ENCODE measurements at regions not wholly inside any gene's neighbourhood (a gene's known extent, or its start where the extent isn't known, plus 50 kb on each side); places are given as distances from the start of the nearest gene placed in this dataset.
A peak's percentile ranks its signal among the peaks of the same experiment; 100 is the strongest.

DNA sequence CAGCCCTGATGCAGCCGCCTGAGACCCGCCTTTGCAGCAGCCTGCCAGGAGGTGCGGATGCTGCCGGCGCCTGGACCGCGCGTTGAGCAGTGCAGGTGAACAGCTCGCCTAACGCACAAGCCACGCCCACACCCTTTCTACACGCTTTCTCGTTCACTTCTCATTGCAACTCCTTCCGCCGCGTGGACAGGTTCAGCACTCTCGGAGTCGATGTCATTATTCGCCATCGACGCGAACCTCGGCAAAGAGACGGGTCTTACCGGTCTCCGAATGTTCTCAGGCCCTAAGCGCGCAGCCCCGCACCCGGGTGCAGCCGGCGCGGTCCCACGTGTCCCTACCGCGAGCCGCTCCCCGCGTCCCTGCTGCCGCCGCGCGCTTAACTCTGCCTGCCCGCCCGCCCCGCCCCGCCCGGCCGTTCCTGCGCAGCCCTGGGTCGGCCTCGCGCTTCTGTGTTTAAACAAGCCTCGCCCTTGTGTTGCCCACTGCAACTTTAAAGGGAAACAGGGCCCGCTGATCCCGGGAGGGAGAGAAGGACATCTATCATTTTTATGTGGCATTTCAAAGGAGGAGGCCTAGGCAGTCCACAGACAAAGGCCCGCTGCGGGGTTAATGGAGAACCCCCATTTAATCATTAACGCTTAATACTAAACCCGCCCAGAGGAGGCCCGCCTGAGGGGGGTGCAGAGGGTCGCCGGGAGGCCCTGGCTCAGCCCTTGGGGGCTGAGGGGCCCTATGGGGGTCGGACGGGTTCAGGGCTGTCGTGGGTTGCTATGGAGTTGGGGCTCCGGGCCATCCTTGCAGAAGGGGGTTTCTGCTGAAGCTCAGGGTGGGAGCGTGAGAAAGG is 128.5 kb downstream of the WDR11 start:
- DNase-seq = peak; percentile 84
- Histone ChIP-seq H3K4me2 (no peak overlapping the region), H3K9ac (no peak overlapping the region), H4K20me1 (ENCODE audit: insufficient read depth) (no peaks in the 10 kb centered on the region), H3F3A (replicated peaks; ENCODE audit: insufficient read depth) (no peaks in the 10 kb centered on the region), H3K9me3 (no peaks in the 10 kb centered on the region), H3K9me2 (no peaks in the 10 kb centered on the region), H3K27me3 (ENCODE audit: insufficient read depth) (no peaks in the 10 kb centered on the region), H2AFZ (ENCODE audit: low read depth) (no peak overlapping the region), H3K4me3 (ENCODE audit: low read depth in 2 of 2, low read length in 1 of 2) (peak overlapping the region in 1 of 2 experiments; percentile 33; a peak in 1 of 4 replicates), H3K27ac (ENCODE audit: low read depth in 2 of 2, low read length in 1 of 2) (no peak overlapping the region), H3K4me1 (ENCODE audit: control insufficient read depth in 1 of 2, insufficient read depth in 2 of 2, low read depth in 1 of 2, low read length in 1 of 2) (peaks cover 0 to 9% of the 10 kb centered on the region in 2 experiments; a peak in 1 of 4 replicates), H3K79me2 (ENCODE audit: insufficient read depth) (no peaks in the 10 kb centered on the region), H3K36me3 (replicated peaks in 1 of 2; ENCODE audit: control insufficient read depth in 1 of 2, insufficient read depth in 2 of 2, low read length in 1 of 2) (no peaks in the 10 kb centered on the region)
- CTCF ChIA-PET = interaction anchor here (0.6 kb wide), 1 partner anchor 15 kb away, joined by 3 read pairs; no protein-coding TSS in a partner anchor
- POLR2A ChIA-PET = no interaction called here
- TF ChIP-seq EZH2phosphoT487 (IDR thresholded peaks at IDR 0.05; ENCODE audit: borderline replicate concordance, low read depth) = no peak
- TF ChIP-seq MXI1 (IDR thresholded peaks at IDR 0.05; ENCODE audit: low read depth, low read length) = 0 out of 2 replicates have a peak, but pooled peaks have one; percentile 19
- whole genome bisulfite sequencing (ENCODE audit: low lambda C conversion rate) = 15% methylated on average over 7 of the region's 68 CpGs

DNA sequence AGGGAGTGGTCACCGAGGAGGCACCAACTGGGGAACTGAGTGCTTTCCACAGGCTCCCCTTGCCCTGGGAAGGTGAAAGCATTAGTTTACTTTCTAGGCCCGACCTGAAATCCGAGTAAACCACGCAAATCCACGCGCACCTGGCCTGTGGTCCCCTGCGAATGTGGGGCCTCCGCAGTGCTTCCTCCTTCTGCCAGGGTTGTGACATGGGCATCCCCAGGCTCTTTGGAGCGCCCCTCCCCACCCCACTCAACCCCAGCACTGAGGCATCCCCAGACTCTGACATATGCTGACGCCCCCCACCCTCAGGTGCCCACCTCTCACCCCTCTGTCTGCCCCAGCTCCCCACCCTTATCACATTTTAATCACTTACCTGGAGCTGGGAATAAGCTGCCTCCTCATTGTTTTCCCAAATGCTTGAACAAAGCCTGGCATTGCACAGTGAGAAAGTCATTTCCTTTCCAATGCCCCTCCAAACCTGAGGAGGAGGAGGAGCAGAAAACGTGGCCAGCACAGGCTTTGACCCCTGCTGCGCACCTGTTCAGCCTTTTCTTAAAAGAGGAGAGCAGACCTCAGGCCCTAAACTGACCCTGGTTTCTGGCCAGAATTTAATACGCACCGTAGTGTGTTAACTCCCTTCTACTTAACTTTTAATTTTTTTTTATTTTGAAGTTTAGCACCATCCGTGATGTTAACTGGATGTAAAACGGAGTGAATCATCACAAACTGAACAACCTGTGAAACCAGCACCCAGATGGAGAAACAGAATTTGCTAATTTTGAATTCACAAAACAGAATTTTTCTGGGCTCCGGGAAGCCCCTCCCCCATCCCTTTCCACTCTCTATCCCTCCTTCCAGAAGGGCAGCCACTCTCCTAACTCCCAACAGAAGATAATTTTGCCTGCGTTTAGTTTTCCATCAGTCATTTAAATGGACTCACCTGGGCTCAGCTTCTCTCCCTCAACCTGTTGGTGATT is 129.4 kb downstream of the WDR11 start:
- Histone ChIP-seq H3K4me1 (ENCODE audit: control insufficient read depth in 1 of 2, insufficient read depth in 2 of 2, low read depth in 1 of 2, low read length in 1 of 2) (peaks cover 0 to 9% of the 10 kb centered on the region in 2 experiments; a peak in 1 of 4 replicates), H3K36me3 (replicated peaks in 1 of 2; ENCODE audit: control insufficient read depth in 1 of 2, insufficient read depth in 2 of 2, low read length in 1 of 2) (no peaks in the 10 kb centered on the region), H3K9me3 (no peaks in the 10 kb centered on the region), H3K4me2 (no peak overlapping the region), H3K4me3 (ENCODE audit: low read depth in 2 of 2, low read length in 1 of 2) (no peak overlapping the region), H3K9me2 (no peaks in the 10 kb centered on the region), H3K27ac (ENCODE audit: low read depth in 2 of 2, low read length in 1 of 2) (no peak overlapping the region), H3K9ac (no peak overlapping the region), H3K79me2 (ENCODE audit: insufficient read depth) (no peaks in the 10 kb centered on the region), H2AFZ (ENCODE audit: low read depth) (no peak overlapping the region), H3F3A (replicated peaks; ENCODE audit: insufficient read depth) (no peaks in the 10 kb centered on the region), H4K20me1 (ENCODE audit: insufficient read depth) (no peaks in the 10 kb centered on the region), H3K27me3 (ENCODE audit: insufficient read depth) (no peaks in the 10 kb centered on the region)
- no peak for DNase-seq
- ChIA-PET CTCF (interaction anchor here (0.9 kb wide), 1 partner anchor 37 kb away, joined by 3 read pairs; no protein-coding TSS in a partner anchor), POLR2A (no interaction called here)
- TF ChIP-seq, protein P1, sequence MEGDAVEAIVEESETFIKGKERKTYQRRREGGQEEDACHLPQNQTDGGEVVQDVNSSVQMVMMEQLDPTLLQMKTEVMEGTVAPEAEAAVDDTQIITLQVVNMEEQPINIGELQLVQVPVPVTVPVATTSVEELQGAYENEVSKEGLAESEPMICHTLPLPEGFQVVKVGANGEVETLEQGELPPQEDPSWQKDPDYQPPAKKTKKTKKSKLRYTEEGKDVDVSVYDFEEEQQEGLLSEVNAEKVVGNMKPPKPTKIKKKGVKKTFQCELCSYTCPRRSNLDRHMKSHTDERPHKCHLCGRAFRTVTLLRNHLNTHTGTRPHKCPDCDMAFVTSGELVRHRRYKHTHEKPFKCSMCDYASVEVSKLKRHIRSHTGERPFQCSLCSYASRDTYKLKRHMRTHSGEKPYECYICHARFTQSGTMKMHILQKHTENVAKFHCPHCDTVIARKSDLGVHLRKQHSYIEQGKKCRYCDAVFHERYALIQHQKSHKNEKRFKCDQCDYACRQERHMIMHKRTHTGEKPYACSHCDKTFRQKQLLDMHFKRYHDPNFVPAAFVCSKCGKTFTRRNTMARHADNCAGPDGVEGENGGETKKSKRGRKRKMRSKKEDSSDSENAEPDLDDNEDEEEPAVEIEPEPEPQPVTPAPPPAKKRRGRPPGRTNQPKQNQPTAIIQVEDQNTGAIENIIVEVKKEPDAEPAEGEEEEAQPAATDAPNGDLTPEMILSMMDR (IDR thresholded peaks at IDR 0.05) = no peak
- TF ChIP-seq, protein P2, sequence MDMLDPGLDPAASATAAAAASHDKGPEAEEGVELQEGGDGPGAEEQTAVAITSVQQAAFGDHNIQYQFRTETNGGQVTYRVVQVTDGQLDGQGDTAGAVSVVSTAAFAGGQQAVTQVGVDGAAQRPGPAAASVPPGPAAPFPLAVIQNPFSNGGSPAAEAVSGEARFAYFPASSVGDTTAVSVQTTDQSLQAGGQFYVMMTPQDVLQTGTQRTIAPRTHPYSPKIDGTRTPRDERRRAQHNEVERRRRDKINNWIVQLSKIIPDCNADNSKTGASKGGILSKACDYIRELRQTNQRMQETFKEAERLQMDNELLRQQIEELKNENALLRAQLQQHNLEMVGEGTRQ (IDR thresholded peaks at IDR 0.05; ENCODE audit: borderline replicate concordance, low read depth, low read length) = no peak
- TF ChIP-seq, protein P3, sequence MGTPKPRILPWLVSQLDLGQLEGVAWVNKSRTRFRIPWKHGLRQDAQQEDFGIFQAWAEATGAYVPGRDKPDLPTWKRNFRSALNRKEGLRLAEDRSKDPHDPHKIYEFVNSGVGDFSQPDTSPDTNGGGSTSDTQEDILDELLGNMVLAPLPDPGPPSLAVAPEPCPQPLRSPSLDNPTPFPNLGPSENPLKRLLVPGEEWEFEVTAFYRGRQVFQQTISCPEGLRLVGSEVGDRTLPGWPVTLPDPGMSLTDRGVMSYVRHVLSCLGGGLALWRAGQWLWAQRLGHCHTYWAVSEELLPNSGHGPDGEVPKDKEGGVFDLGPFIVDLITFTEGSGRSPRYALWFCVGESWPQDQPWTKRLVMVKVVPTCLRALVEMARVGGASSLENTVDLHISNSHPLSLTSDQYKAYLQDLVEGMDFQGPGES (IDR thresholded peaks at IDR 0.05; ENCODE audit: low read depth, low read length) = no peak
- TF ChIP-seq TEAD4 (IDR thresholded peaks at IDR 0.05; ENCODE audit: borderline replicate concordance, insufficient read depth) (no peak), NRF1 (IDR thresholded peaks at IDR 0.05; ENCODE audit: low read depth, low read length) (no peak)
- 54% methylated on average over 15 of the region's 18 CpGs for WGBS (ENCODE audit: low lambda C conversion rate)

Measured in SK-N-SH (cell line).